Ovary (tissue), 7 donors: ENCODE measurements at regions not wholly inside any gene's neighbourhood (a gene's known extent, or its start where the extent isn't known, plus 50 kb on each side); places are given as distances from the start of the nearest gene placed in this dataset.

Experiments used
- DNase-seq, 5 donors: peaks; one replicate each; pipeline ENCODE4 v3.0.0-alpha.2; 2019 to 2020
- H3K27ac ChIP-seq, 2 donors: fragments of 200-600 bp; one replicate each; pipeline versions ENCODE4 v1.5.1 to v1.8.0; 2019 to 2022
- H3K27me3 ChIP-seq: fragments of 200-600 bp; one replicate; pipeline ENCODE4 v1.8.0; 2022
- H3K36me3 ChIP-seq: fragments of 200-600 bp; sonication (generic); one replicate; pipeline ENCODE4 v1.5.1; 2019
- H3K4me1 ChIP-seq: one replicate; pipeline ENCODE4 v1.8.1; 2013; ENCODE audit warnings: mild to moderate bottlenecking, moderate library complexity; ENCODE audit not compliant: insufficient read depth
- H3K4me3 ChIP-seq: fragments of 200-600 bp; sonication (generic); one replicate; pipeline ENCODE4 v1.5.1; 2017
- H3K9me3 ChIP-seq, 2 donors: fragments of 200-600 bp in 1 of 2; sonication (generic) in 1 of 2; one replicate each; pipeline versions ENCODE4 v1.5.1 to v1.8.1; 2013 to 2019; ENCODE audit warnings: mild to moderate bottlenecking in 1 of 2, moderate library complexity in 1 of 2
- CTCF ChIP-seq, 3 donors: fragments of 450-650 bp in 2 of 3; fragments of 200-600 bp in 1 of 3; IDR thresholded peaks; one replicate each; pipeline versions ENCODE4 v1.5.1 to v1.8.0; 2016 to 2022; ENCODE audit warnings: antibody characterized with exemption in 3 of 3, mild to moderate bottlenecking in 1 of 3
- EP300 ChIP-seq: sonication (generic); formaldehyde crosslinking; IDR thresholded peaks from one replicate; pipeline ENCODE4 v1.6.1; 2017; ENCODE audit warnings: antibody characterized with exemption
- POLR2A ChIP-seq: fragments of 450-650 bp; IDR thresholded peaks from one replicate; pipeline ENCODE4 v1.6.1; 2017; ENCODE audit warnings: antibody characterized with exemption, mild to moderate bottlenecking, moderate library complexity
- WGBS, 3 donors: extraction: QIAGEN DNeasy Blood & Tissue Kit in 1 of 3; methylation state at CpG; one replicate each; pipeline versions ENCODE4 v1.1.5 to v1.1.7; 2013 to 2017; 5-methylcytosine and 5-hydroxymethylcytosine counted together
- intact Hi-C, 4 donors: fragments of 100-400 bp; cut with DNase I; formaldehyde crosslinking; loops; one replicate each; pipeline versions ENCODE4 v1.11.0 to v1.15.1; 2022 to 2023
- donor health status: DM: no; HTN: no; CAD: no; lungs with moderate emphysema.
- donor health status: DM: no; HTN: no; CAD: no.
- donor health status: Bipolar disorder and iron deficiency.
- donor health status: DM: no; HTN: no; CAD: no.
- donor health status: DM: yes; HTN: yes; CAD: no.

- 90 to 94% (median 94%) methylated on average over 20 of the region's 20 CpGs for WGBS, 3 donors
- H3K27me3 ChIP-seq = no peaks in the 10 kb centered on the region
- H3K4me3 ChIP-seq = no peak overlapping the region
- no peaks in the 10 kb centered on the region for H3K9me3 ChIP-seq
- intact Hi-C loops = no loop called here
- DNase-seq = no peak
- TF ChIP-seq EP300 (no peak), POLR2A (no peak), CTCF (IDR thresholded peaks at IDR 0.05) (no peak)
- H3K36me3 ChIP-seq = no peaks in the 10 kb centered on the region
- no peaks in the 10 kb centered on the region for H3K4me1 ChIP-seq
- no peak overlapping the region for H3K27ac ChIP-seq
Observed at GRCh38 chr10:89829262-89829886, 128.0 kb downstream of the KIF20B start.

GRCh38 chr10:89829887-89830269, 128.5 kb downstream of the KIF20B start:
- WGBS, 3 donors = 87 to 91% (median 89%) methylated on average over 5 of the region's 5 CpGs
- DNase-seq = no peak
- TF ChIP-seq CTCF (IDR thresholded peaks at IDR 0.05) = no peak
- no peak for TF ChIP-seq EP300
- TF ChIP-seq POLR2A = no peak
- Histone ChIP-seq H3K27ac (no peak overlapping the region), H3K27me3 (no peaks in the 10 kb centered on the region), H3K4me1 (no peaks in the 10 kb centered on the region), H3K9me3 (no peaks in the 10 kb centered on the region), H3K4me3 (no peak overlapping the region), H3K36me3 (no peaks in the 10 kb centered on the region)
- intact Hi-C loops = no loop called here

GRCh38 chr10:89830624-89831023, 129.2 kb downstream of the KIF20B start:
- no peak for TF ChIP-seq CTCF (IDR thresholded peaks at IDR 0.05)
- TF ChIP-seq EP300 = no peak
- TF ChIP-seq POLR2A = no peak
- WGBS, 3 donors = 80 to 82% (median 80%) methylated on average over 2 of the region's 2 CpGs
- no peak for DNase-seq

GRCh38 chr10:89836840-89837164, 135.4 kb downstream of the KIF20B start:
- no peak overlapping the region for H3K27ac ChIP-seq
- H3K27me3 ChIP-seq = no peaks in the 10 kb centered on the region
- no peaks in the 10 kb centered on the region for H3K36me3 ChIP-seq
- DNase-seq = no peak
- no peaks in the 10 kb centered on the region for H3K9me3 ChIP-seq
- WGBS, 3 donors = 25 to 42% (median 40%) methylated on average over 12 of the region's 12 CpGs
- intact Hi-C loops = no loop called here
- peaks cover 3% of the 10 kb centered on the region for H3K4me1 ChIP-seq
- peak overlapping the region; percentile 37 for H3K4me3 ChIP-seq
- TF ChIP-seq POLR2A = no peak
- TF ChIP-seq CTCF (IDR thresholded peaks at IDR 0.05) = no peak
- TF ChIP-seq EP300 = no peak

More at GRCh38 chr10:89830624-89831023, 129.2 kb downstream of the KIF20B start:
- Histone ChIP-seq H3K36me3 (no peaks in the 10 kb centered on the region), H3K27me3 (no peaks in the 10 kb centered on the region), H3K9me3 (no peaks in the 10 kb centered on the region), H3K27ac (no peak overlapping the region), H3K4me3 (no peak overlapping the region), H3K4me1 (no peaks in the 10 kb centered on the region)
- intact Hi-C loops = no loop called here
